ENCODE measurements at regions not wholly inside any gene's neighbourhood (a gene's known extent, or its start where the extent isn't known, plus 50 kb on each side); places are given as distances from the start of the nearest gene placed in this dataset.

DNA sequence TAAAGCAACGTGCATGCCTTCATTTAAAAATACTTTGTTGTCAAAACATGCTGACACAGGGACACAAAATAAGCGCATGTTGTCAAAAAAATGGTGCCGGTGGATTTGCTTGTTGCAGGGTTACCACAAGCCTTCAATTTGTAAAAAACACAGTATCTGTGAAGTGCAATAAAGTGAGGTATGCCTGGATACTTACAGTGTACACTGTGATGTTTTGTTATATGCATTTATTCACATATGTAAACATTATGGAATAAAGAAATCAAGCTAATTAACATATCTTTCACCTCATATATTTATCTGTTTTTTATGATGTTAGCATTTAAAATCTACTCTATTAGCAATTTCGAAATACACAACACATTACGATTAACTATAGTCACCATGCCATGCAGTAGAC lies 202.6 kb upstream of the FZD8 start:
- TF ChIP-seq, protein P1, sequence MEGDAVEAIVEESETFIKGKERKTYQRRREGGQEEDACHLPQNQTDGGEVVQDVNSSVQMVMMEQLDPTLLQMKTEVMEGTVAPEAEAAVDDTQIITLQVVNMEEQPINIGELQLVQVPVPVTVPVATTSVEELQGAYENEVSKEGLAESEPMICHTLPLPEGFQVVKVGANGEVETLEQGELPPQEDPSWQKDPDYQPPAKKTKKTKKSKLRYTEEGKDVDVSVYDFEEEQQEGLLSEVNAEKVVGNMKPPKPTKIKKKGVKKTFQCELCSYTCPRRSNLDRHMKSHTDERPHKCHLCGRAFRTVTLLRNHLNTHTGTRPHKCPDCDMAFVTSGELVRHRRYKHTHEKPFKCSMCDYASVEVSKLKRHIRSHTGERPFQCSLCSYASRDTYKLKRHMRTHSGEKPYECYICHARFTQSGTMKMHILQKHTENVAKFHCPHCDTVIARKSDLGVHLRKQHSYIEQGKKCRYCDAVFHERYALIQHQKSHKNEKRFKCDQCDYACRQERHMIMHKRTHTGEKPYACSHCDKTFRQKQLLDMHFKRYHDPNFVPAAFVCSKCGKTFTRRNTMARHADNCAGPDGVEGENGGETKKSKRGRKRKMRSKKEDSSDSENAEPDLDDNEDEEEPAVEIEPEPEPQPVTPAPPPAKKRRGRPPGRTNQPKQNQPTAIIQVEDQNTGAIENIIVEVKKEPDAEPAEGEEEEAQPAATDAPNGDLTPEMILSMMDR (IDR thresholded peaks at IDR 0.05): no peak
- no peak for TF ChIP-seq POLR2A (IDR thresholded peaks at IDR 0.05)
